K562 (cell line): ENCODE measurements at regions not wholly inside any gene's neighbourhood (a gene's known extent, or its start where the extent isn't known, plus 50 kb on each side); places are given as distances from the start of the nearest gene placed in this dataset.

Source experiments
- ATAC-seq: fragments of 200-7000 bp; cut with Tn5 transposase; 3 replicates; pipeline ENCODE4 v1.9.1; 2020; ENCODE audit warnings: moderate library complexity
- BruUV-seq: library from RNA; stranded (reverse); fragments of 400-500 nt; replicated peaks from 2 replicates; lab custom pipeline; 2021; lab: Mats Ljungman, UMichigan
- CTCF ChIA-PET: fragments of 300-600 bp; formaldehyde crosslinking; extraction: SDS; loops from one replicate; lab custom pipeline; 2021; ENCODE audit warnings: low intra/inter-chr PET ratio; lab: Yijun Ruan, JAX
- POLR2A ChIA-PET: fragments of 300-600, 350-650 bp; sonication (Branson Sonifier 250); formaldehyde crosslinking; extraction: SDS; loops from one replicate; lab custom pipeline; 2021; ENCODE audit warnings: antibody characterized with exemption, inconsistent platforms; lab: Yijun Ruan, JAX
- DNase-seq, 4 experiments: peaks; one replicate each; pipeline versions ENCODE4 v3.0.0 to v3.0.0-alpha.2; 2011 to 2018; ENCODE audit warnings: low spot score in 3 of 4, mixed read lengths in 3 of 4; ENCODE audit errors: extremely low read depth in 1 of 4
- FAIRE-seq: peaks from 2 replicates; lab custom pipeline; 2011; peaks lifted over from hg19 to GRCh38; lab: Jason Lieb, UNC
- H2AFZ ChIP-seq: 2 replicates; pipeline ENCODE4 v1.6.0; 2011; ENCODE audit warnings: low read depth, low read length, control low read depth, inconsistent platforms
- H3K27ac ChIP-seq: fragments of 200-600 bp; 3 replicates; pipeline ENCODE4 v1.8.0; 2011; ENCODE audit warnings: low read depth, mild to moderate bottlenecking, control low read depth, inconsistent platforms, low read length, moderate library complexity, mixed read lengths; ENCODE audit errors: extremely low read depth
- H3K27me3 ChIP-seq, 2 experiments: fragments of 300-600 bp in 1 of 2; 2 replicates in 1 of 2; 3 replicates in 1 of 2; pipeline versions ENCODE4 v1.6.0 to v1.8.0; 2011; ENCODE audit warnings: inconsistent platforms in 2 of 2, low read length in 2 of 2, mild to moderate bottlenecking in 1 of 2, mixed read lengths in 1 of 2, moderate library complexity in 1 of 2; ENCODE audit not compliant: control insufficient read depth in 2 of 2, insufficient read depth in 2 of 2
- H3K36me3 ChIP-seq: fragments of 300-600 bp; 3 replicates; pipeline ENCODE4 v1.8.0; 2011; ENCODE audit warnings: mild to moderate bottlenecking, low read length, inconsistent platforms; ENCODE audit not compliant: control insufficient read depth, insufficient read depth
- H3K4me1 ChIP-seq, 2 experiments: fragments of 200-600 bp in 1 of 2; replicated peaks in 1 of 2; 2 replicates in 1 of 2; 3 replicates in 1 of 2; pipeline versions ENCODE4 v1.5.1 to v1.8.0; 2011; ENCODE audit warnings: inconsistent platforms in 2 of 2, low read length in 2 of 2, mild to moderate bottlenecking in 1 of 2, mixed read lengths in 1 of 2, moderate library complexity in 1 of 2; ENCODE audit not compliant: control insufficient read depth in 2 of 2, insufficient read depth in 2 of 2
- H3K4me2 ChIP-seq: 2 replicates; pipeline ENCODE4 v1.6.1; 2011; ENCODE audit warnings: low read length, control low read depth, inconsistent platforms, mixed read lengths; ENCODE audit not compliant: insufficient read depth
- H3K4me3 ChIP-seq: fragments of 200-600 bp; sonication (generic), shearing (Covaris generic); 2 replicates; pipeline ENCODE4 v1.5.1; 2016; ENCODE audit warnings: control low read depth, inconsistent platforms
- H3K79me2 ChIP-seq: fragments of 200-600 bp; 3 replicates; pipeline ENCODE4 v1.8.0; 2011; ENCODE audit warnings: low read length, inconsistent platforms; ENCODE audit not compliant: control insufficient read depth, insufficient read depth
- H3K9ac ChIP-seq, 2 experiments: 2 replicates each; pipeline versions ENCODE4 v1.6.0 to v1.6.1; 2011; ENCODE audit warnings: low read depth in 2 of 2, low read length in 2 of 2, control low read depth in 1 of 2, inconsistent platforms in 1 of 2, mild to moderate bottlenecking in 1 of 2, mixed read lengths in 1 of 2; ENCODE audit not compliant: insufficient read depth in 1 of 2
- H3K9me1 ChIP-seq: one replicate; pipeline ENCODE4 v1.6.0; 2011; ENCODE audit warnings: inconsistent platforms, mild to moderate bottlenecking, low read length, moderate library complexity; ENCODE audit not compliant: control insufficient read depth, insufficient read depth
- H3K9me3 ChIP-seq: replicated peaks from 2 replicates; pipeline ENCODE4 v1.5.1; 2011; ENCODE audit warnings: low read depth, low read length, inconsistent platforms; ENCODE audit not compliant: control insufficient read depth, insufficient read depth
- H4K20me1 ChIP-seq: replicated peaks from 2 replicates; pipeline ENCODE4 v1.6.1; 2011; ENCODE audit warnings: low read length, inconsistent platforms, mixed read lengths; ENCODE audit not compliant: control insufficient read depth, insufficient read depth
- DDX20 ChIP-seq: fragments of 450-650 bp; IDR thresholded peaks from 2 replicates; pipeline ENCODE4 v1.6.1; 2016; ENCODE audit warnings: missing genetic modification characterization, low read depth, mild to moderate bottlenecking, missing compliant biosample characterization, moderate library complexity
- JUNB ChIP-seq: fragments of 450-650 bp; formaldehyde crosslinking; conservative IDR thresholded peaks from 2 replicates; pipeline ENCODE4 v1.4.0; 2020; ENCODE audit warnings: mild to moderate bottlenecking
- MXI1 ChIP-seq: IDR thresholded peaks from 2 replicates; pipeline ENCODE4 v1.6.1; 2011; ENCODE audit warnings: low read depth, mild to moderate bottlenecking, improper control_type of control experiment, low read length
- NCOA1 ChIP-seq: fragments of 450-650 bp; IDR thresholded peaks from 2 replicates; pipeline ENCODE4 v1.6.1; 2016; ENCODE audit warnings: low read depth
- RNF2 ChIP-seq: sonication (generic); IDR thresholded peaks from 2 replicates; pipeline ENCODE4 v1.6.1; 2016
- SRSF3 ChIP-seq: fragments of 200-400 bp; formaldehyde crosslinking; IDR thresholded peaks from 2 replicates; pipeline ENCODE4 v1.6.1; 2016; ENCODE audit warnings: mild to moderate bottlenecking, low read length, moderate library complexity; ENCODE audit not compliant: insufficient read depth
- XRCC5 ChIP-seq: fragments of 200-400 bp; formaldehyde crosslinking; IDR thresholded peaks from 2 replicates; pipeline ENCODE4 v1.6.1; 2017; ENCODE audit warnings: low read depth, mild to moderate bottlenecking, low read length
- ZC3H8 ChIP-seq: fragments of 450-650 bp; IDR thresholded peaks from 2 replicates; pipeline ENCODE4 v1.6.1; 2017
- ZNF175 ChIP-seq: fragments of 200-800 bp; sonication (Bioruptor generic); IDR thresholded peaks from 2 replicates; pipeline ENCODE4 v1.6.1; 2016; ENCODE audit warnings: low read depth, mild to moderate bottlenecking, missing genetic modification characterization, missing compliant biosample characterization
- ZNF589 ChIP-seq: fragments of 200-800 bp; sonication (Bioruptor generic); IDR thresholded peaks from 2 replicates; pipeline ENCODE4 v1.6.1; 2016; ENCODE audit warnings: low read depth, missing genetic modification characterization, missing compliant biosample characterization
- WGBS: fragments of 100-300 bp; shearing (Covaris generic); methylation state at CpG from one replicate; pipeline ENCODE4 v1.1.6; 2016; ENCODE audit warnings: low coverage, mixed read lengths; ENCODE audit not compliant: insufficient coverage; ENCODE audit errors: missing lambda C conversion rate; 5-methylcytosine and 5-hydroxymethylcytosine counted together
- in situ Hi-C: fragments of 300-500 bp; cut with MboI; formaldehyde crosslinking; loops from 4 replicates; pipeline ENCODE4 v1.15.0; 2018; ENCODE audit warnings: inconsistent platforms, mixed read lengths
- intact Hi-C: fragments of 100-400 bp; cut with micrococcal nuclease; formaldehyde crosslinking; loops from 2 replicates; pipeline ENCODE4 v1.14.2; 2022
- TF ChIP-seq, protein P1 (sequence below): fragments of 200-400 bp; formaldehyde crosslinking; IDR thresholded peaks from 2 replicates; pipeline ENCODE4 v1.6.1; 2017; ENCODE audit warnings: mild to moderate bottlenecking, low read depth, low read length, moderate library complexity
- TF ChIP-seq, protein P2 (sequence below): IDR thresholded peaks from 2 replicates; pipeline ENCODE4 v1.6.1; 2012; ENCODE audit warnings: low read depth, low read length, improper control_type of control experiment, borderline replicate concordance
- TF ChIP-seq, protein P3 (sequence below): sonication (generic); formaldehyde crosslinking; IDR thresholded peaks from 2 replicates; pipeline ENCODE4 v1.8.0; 2023; ENCODE audit warnings: missing genetic modification reagents, mild to moderate bottlenecking, borderline replicate concordance

DNA sequence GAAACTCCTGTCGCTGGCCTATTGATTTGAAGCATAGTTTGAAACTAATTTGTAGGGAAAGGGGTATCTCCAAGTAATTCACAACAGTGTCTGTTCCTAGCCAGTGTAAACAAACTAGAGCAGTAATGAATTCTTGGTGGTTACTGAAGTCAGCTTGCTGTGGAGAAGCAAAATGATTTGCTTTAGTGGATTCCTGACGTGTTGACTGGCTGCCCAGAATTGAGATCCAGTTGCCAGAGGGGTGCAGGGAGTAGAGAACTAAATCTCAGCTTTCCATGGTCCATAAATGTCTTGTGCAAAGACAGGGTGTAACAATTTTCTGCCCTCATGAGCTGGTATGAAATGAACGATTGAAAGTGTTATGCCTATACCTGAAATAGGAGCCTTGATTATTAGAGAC, 382.5 kb upstream of the KIRREL3 start:
- H3K4me2 ChIP-seq: no peak overlapping the region
- no peaks in the 10 kb centered on the region for H3K9me1 ChIP-seq
- H3K9ac ChIP-seq: no peak overlapping the region
- H3K9me3 ChIP-seq: no peaks in the 10 kb centered on the region
- H4K20me1 ChIP-seq: no peaks in the 10 kb centered on the region
- no peak for FAIRE-seq
- ATAC-seq: no peak
- no peak overlapping the region for H3K4me3 ChIP-seq
- in situ Hi-C loops: no loop called here
- POLR2A ChIA-PET: interaction anchor here (0.6 kb wide), 1 partner anchor 695 kb away, joined by 3 read pairs; no protein-coding TSS in a partner anchor
- no peak for DNase-seq
- no peaks in the 10 kb centered on the region for H3K79me2 ChIP-seq
- intact Hi-C loops: no loop called here
- no peak overlapping the region for H2AFZ ChIP-seq
- no peak overlapping the region for H3K27ac ChIP-seq
- H3K4me1 ChIP-seq: no peaks in the 10 kb centered on the region
- no peaks in the 10 kb centered on the region for H3K36me3 ChIP-seq
- BruUV-seq: no TSS peak
- H3K27me3 ChIP-seq: no peaks in the 10 kb centered on the region
- WGBS: 3% methylated on average over 3 of the region's 3 CpGs
- CTCF ChIA-PET: no interaction called here
- no peak for TF ChIP-seq NCOA1
- TF ChIP-seq ZNF589 (CRISPR knock-in tag): no peak
- TF ChIP-seq, protein P1, sequence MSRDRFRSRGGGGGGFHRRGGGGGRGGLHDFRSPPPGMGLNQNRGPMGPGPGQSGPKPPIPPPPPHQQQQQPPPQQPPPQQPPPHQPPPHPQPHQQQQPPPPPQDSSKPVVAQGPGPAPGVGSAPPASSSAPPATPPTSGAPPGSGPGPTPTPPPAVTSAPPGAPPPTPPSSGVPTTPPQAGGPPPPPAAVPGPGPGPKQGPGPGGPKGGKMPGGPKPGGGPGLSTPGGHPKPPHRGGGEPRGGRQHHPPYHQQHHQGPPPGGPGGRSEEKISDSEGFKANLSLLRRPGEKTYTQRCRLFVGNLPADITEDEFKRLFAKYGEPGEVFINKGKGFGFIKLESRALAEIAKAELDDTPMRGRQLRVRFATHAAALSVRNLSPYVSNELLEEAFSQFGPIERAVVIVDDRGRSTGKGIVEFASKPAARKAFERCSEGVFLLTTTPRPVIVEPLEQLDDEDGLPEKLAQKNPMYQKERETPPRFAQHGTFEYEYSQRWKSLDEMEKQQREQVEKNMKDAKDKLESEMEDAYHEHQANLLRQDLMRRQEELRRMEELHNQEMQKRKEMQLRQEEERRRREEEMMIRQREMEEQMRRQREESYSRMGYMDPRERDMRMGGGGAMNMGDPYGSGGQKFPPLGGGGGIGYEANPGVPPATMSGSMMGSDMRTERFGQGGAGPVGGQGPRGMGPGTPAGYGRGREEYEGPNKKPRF: no peak
- no peak for TF ChIP-seq SRSF3
- TF ChIP-seq MXI1: no peak
- TF ChIP-seq, protein P2, sequence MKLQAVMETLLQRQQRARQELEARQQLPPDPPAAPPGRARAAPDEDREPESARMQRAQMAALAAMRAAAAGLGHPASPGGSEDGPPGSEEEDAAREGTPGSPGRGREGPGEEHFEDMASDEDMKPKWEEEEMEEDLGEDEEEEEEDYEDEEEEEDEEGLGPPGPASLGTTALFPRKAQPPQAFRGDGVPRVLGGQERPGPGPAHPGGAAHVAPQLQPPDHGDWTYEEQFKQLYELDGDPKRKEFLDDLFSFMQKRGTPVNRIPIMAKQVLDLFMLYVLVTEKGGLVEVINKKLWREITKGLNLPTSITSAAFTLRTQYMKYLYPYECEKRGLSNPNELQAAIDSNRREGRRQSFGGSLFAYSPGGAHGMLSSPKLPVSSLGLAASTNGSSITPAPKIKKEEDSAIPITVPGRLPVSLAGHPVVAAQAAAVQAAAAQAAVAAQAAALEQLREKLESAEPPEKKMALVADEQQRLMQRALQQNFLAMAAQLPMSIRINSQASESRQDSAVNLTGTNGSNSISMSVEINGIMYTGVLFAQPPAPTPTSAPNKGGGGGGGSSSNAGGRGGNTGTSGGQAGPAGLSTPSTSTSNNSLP: no peak
- no peak for TF ChIP-seq DDX20 (tag)
- no peak for TF ChIP-seq ZNF175 (CRISPR knock-in tag)
- no peak for TF ChIP-seq RNF2
- TF ChIP-seq, protein P3, sequence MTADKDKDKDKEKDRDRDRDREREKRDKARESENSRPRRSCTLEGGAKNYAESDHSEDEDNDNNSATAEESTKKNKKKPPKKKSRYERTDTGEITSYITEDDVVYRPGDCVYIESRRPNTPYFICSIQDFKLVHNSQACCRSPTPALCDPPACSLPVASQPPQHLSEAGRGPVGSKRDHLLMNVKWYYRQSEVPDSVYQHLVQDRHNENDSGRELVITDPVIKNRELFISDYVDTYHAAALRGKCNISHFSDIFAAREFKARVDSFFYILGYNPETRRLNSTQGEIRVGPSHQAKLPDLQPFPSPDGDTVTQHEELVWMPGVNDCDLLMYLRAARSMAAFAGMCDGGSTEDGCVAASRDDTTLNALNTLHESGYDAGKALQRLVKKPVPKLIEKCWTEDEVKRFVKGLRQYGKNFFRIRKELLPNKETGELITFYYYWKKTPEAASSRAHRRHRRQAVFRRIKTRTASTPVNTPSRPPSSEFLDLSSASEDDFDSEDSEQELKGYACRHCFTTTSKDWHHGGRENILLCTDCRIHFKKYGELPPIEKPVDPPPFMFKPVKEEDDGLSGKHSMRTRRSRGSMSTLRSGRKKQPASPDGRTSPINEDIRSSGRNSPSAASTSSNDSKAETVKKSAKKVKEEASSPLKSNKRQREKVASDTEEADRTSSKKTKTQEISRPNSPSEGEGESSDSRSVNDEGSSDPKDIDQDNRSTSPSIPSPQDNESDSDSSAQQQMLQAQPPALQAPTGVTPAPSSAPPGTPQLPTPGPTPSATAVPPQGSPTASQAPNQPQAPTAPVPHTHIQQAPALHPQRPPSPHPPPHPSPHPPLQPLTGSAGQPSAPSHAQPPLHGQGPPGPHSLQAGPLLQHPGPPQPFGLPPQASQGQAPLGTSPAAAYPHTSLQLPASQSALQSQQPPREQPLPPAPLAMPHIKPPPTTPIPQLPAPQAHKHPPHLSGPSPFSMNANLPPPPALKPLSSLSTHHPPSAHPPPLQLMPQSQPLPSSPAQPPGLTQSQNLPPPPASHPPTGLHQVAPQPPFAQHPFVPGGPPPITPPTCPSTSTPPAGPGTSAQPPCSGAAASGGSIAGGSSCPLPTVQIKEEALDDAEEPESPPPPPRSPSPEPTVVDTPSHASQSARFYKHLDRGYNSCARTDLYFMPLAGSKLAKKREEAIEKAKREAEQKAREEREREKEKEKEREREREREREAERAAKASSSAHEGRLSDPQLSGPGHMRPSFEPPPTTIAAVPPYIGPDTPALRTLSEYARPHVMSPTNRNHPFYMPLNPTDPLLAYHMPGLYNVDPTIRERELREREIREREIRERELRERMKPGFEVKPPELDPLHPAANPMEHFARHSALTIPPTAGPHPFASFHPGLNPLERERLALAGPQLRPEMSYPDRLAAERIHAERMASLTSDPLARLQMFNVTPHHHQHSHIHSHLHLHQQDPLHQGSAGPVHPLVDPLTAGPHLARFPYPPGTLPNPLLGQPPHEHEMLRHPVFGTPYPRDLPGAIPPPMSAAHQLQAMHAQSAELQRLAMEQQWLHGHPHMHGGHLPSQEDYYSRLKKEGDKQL: no peak
- no peak for TF ChIP-seq XRCC5
- no peak for TF ChIP-seq JUNB
- TF ChIP-seq ZC3H8: no peak
